Pancreas (tissue), 10 donors: ENCODE measurements at regions not wholly inside any gene's neighbourhood (a gene's known extent, or its start where the extent isn't known, plus 50 kb on each side); places are given as distances from the start of the nearest gene placed in this dataset.

Experiments
- ATAC-seq, 4 donors: fragments of 200-7000 bp; cut with Tn5 transposase; one replicate each; pipeline versions ENCODE4 v1.8.0 to v1.9.1; 2020; ENCODE audit warnings: mild to moderate bottlenecking in 4 of 4, moderate library complexity in 4 of 4
- DNase-seq, 6 donors: peaks; one replicate each; pipeline ENCODE4 v3.0.0-alpha.2; 2020
- FAIRE-seq: peaks from 2 replicates; lab custom pipeline; 2012; peaks lifted over from hg19 to GRCh38; lab: Jason Lieb, UNC
- H3K27ac ChIP-seq, 4 donors: fragments of 200-600 bp; sonication (generic); 1 replicate in 3 of 4; 2 replicates in 1 of 4; pipeline versions ENCODE4 v1.5.0 to v1.8.0; 2020
- H3K27me3 ChIP-seq, 4 donors: fragments of 200-600 bp; one replicate each; pipeline ENCODE4 v1.8.0; 2021
- H3K36me3 ChIP-seq, 3 donors: fragments of 200-600 bp; sonication (generic) in 1 of 3; one replicate each; pipeline versions ENCODE4 v1.5.0 to v1.8.0; 2020 to 2021
- H3K4me1 ChIP-seq, 3 donors: fragments of 200-600 bp; one replicate each; pipeline ENCODE4 v1.8.0; 2021
- H3K4me3 ChIP-seq, 4 donors: fragments of 200-600 bp; sonication (generic) in 2 of 4; one replicate each; pipeline versions ENCODE4 v1.5.0 to v1.8.0; 2020 to 2021
- H3K9me3 ChIP-seq, 4 donors: fragments of 200-600 bp; one replicate each; pipeline ENCODE4 v1.8.0; 2021
- WGBS, 2 donors: extraction: QIAGEN DNeasy Blood & Tissue Kit; methylation state at CpG; one replicate each; pipeline ENCODE4 v1.1.7; 2013; 5-methylcytosine and 5-hydroxymethylcytosine counted together
- intact Hi-C, 3 donors: fragments of 100-400 bp; cut with DNase I; formaldehyde crosslinking; loops; one replicate each; pipeline versions ENCODE4 v1.11.1 to v1.14.2; 2022
- TF ChIP-seq, protein P1 (sequence below), 4 donors: fragments of 200-600 bp; sonication (generic) in 3 of 4; IDR thresholded peaks; one replicate each; pipeline versions ENCODE4 v1.5.0 to v1.8.0; 2021; ENCODE audit warnings: antibody characterized with exemption in 4 of 4
- donor health status: healthy with polysubstance abuse.
- donor health status: DM: no; HTN: no; CAD: no; lungs with moderate emphysema.
- donor health status: DM: no; HTN: no; CAD: no.
- donor health status: control.
- donor health status: control.
- donor health status: Bipolar disorder and iron deficiency.
- donor health status: DM: yes; HTN: yes; CAD: no.
- donor health status: DM: no; HTN: no; CAD: no.
- donor health status: DM: no; HTN: no; CAD: no.
- donor health status: DM: yes; HTN: yes; CAD: no.

DNA sequence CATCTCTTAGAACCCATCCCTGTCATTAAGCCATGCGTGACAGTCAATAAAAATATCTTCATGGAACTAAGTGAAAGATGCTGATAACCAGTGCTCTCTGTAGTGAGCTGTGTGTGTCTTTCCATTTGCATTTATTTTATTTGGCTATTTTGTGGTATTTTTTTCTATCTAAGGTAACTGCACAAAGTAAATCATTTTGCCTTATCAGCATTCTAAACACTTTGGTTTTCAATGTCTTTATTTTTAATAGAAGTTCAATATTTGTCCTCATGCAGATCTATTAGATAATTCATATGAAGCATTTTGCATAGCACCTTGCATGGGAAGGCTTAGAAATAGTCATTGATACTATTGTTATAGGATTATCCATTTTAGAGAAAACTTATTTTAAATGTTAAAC lies 163.6 kb upstream of the TANK start:
- intact Hi-C loops = no loop called here
- ATAC-seq (no peak), FAIRE-seq (no peak), DNase-seq (no peak)
- Histone ChIP-seq H3K4me3 (no peak overlapping the region), H3K27me3 (no peaks in the 10 kb centered on the region), H3K4me1 (peaks cover 3 to 8% (median 5%) of the 10 kb centered on the region in 3 donors), H3K36me3 (no peaks in the 10 kb centered on the region), H3K27ac (no peak overlapping the region), H3K9me3 (no peaks in the 10 kb centered on the region)
- TF ChIP-seq, protein P1, sequence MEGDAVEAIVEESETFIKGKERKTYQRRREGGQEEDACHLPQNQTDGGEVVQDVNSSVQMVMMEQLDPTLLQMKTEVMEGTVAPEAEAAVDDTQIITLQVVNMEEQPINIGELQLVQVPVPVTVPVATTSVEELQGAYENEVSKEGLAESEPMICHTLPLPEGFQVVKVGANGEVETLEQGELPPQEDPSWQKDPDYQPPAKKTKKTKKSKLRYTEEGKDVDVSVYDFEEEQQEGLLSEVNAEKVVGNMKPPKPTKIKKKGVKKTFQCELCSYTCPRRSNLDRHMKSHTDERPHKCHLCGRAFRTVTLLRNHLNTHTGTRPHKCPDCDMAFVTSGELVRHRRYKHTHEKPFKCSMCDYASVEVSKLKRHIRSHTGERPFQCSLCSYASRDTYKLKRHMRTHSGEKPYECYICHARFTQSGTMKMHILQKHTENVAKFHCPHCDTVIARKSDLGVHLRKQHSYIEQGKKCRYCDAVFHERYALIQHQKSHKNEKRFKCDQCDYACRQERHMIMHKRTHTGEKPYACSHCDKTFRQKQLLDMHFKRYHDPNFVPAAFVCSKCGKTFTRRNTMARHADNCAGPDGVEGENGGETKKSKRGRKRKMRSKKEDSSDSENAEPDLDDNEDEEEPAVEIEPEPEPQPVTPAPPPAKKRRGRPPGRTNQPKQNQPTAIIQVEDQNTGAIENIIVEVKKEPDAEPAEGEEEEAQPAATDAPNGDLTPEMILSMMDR (IDR thresholded peaks at IDR 0.05) = no peak
- WGBS, 2 donors = 83 to 97% methylated on average over 1 of the region's 1 CpG

DNA sequence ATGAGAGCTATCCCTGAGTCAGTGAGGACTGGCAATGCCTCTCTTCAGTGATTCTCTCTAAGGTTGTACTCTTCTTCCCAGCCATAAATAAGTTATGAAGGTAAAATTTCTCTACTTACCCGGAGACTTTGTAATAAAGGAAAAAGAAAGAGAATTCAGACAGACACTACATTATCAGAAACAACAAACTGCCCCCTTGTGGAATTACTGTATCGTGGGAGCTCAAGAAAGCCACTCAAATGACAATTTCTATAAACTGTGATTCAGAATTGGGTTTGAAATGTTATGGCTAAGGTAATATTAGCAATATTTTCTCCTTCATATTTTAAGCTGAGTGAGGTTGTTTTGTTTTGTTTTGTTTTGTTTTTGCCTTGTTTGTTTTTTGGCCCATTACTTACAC lies 155.8 kb upstream of the TANK start:
- intact Hi-C loops = no loop called here
- ATAC-seq (no peak), FAIRE-seq (no peak), DNase-seq (no peak)
- Histone ChIP-seq H3K36me3 (no peaks in the 10 kb centered on the region), H3K4me1 (no peaks in the 10 kb centered on the region), H3K4me3 (no peak overlapping the region), H3K9me3 (no peaks in the 10 kb centered on the region), H3K27me3 (no peaks in the 10 kb centered on the region), H3K27ac (no peak overlapping the region)
- TF ChIP-seq, protein P1 (IDR thresholded peaks at IDR 0.05) = peak in 1 of 4 donors; percentile 6
- WGBS, 2 donors = 60 to 63% methylated on average over 2 of the region's 2 CpGs

DNA sequence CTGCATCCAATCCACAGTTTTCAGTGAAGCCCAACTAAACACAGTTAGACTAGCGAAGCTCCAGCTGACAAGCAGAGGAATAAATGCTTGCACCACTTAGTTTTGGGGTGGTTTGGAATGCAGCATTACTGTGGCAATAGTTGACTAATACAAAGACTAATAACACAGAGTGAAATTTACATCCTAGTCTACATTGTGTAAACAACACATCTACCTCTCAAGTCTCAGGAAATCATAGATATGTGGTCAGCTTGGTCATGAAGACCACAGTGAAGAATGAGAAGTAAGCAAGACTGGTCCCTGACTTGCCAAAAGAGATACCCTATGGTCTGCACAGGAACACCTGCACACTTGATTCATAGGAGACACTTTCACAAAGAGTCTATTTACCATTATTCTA lies 155.1 kb upstream of the TANK start:
- Histone ChIP-seq H3K4me3 (no peak overlapping the region), H3K9me3 (no peaks in the 10 kb centered on the region), H3K27ac (no peak overlapping the region), H3K4me1 (no peaks in the 10 kb centered on the region), H3K36me3 (no peaks in the 10 kb centered on the region), H3K27me3 (no peaks in the 10 kb centered on the region)
- whole genome bisulfite sequencing, 2 donors = 62 to 76% methylated on average over 1 of the region's 1 CpG
- DNase-seq (no peak), ATAC-seq (no peak), FAIRE-seq (no peak)
- TF ChIP-seq, protein P1 (IDR thresholded peaks at IDR 0.05) = no peak
- intact Hi-C loops = no loop called here

DNA sequence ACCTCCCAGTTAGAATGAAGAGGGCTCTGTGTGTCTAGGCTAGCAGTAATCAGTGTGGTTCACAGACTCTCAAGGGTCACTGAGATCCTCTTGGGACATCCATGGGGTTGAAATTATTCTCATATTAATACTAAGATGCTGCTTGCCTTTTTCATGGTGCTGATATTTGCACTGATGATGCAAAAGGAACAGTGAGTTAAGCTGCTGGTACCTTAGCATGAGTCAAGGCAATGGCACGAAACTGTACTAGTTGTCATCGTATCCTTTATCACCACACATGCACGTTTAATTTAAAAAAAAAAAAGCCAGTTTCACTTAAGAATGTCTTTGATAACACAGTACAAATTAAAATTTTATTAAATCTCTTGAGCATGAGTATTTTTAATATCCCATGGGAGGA lies 151.9 kb upstream of the TANK start:
- no peak for ATAC-seq
- Histone ChIP-seq H3K4me1 (no peaks in the 10 kb centered on the region), H3K27ac (no peak overlapping the region), H3K36me3 (no peaks in the 10 kb centered on the region), H3K27me3 (no peaks in the 10 kb centered on the region), H3K4me3 (no peak overlapping the region), H3K9me3 (no peaks in the 10 kb centered on the region)
- 77 to 81% methylated on average over 3 of the region's 3 CpGs for WGBS, 2 donors
- intact Hi-C loops = no loop called here
- DNase-seq = no peak
- FAIRE-seq = no peak
- TF ChIP-seq, protein P1 (IDR thresholded peaks at IDR 0.05) = no peak

DNA sequence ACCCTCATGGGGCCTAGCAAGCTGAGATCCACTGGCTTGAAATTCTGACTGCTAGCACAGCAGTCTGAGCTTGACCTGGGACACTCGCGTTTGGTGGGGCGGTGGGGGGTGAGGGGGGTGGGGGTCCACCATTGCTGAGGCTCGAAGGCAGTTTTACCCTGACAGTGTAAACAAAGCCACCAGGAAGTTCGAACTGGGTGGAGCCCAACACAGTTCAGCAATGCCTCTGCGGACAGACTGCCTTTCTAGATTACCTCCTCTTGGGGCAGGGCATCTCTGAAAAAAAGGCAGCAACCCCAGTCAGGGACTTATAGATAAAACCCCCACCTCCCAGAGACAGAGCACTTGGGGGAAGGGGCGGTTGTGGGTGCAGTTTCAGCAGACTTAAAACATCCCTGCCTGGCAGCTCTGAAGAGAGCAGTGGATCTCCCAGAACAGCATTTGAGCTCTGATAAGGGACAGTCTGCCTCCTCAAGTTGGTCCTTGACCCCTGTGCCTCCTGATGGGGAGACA lies 149.7 kb upstream of the TANK start:
- intact Hi-C loops = no loop called here
- ATAC-seq = no peak
- 55 to 64% methylated on average over 7 of the region's 7 CpGs for WGBS, 2 donors
- Histone ChIP-seq H3K27me3 (no peaks in the 10 kb centered on the region), H3K27ac (no peak overlapping the region), H3K36me3 (no peaks in the 10 kb centered on the region), H3K9me3 (no peaks in the 10 kb centered on the region), H3K4me1 (no peaks in the 10 kb centered on the region), H3K4me3 (no peak overlapping the region)
- TF ChIP-seq, protein P1 (IDR thresholded peaks at IDR 0.05) = no peak
- DNase-seq = no peak
- no peak for FAIRE-seq
